Upper lobe of left lung (tissue), 6 donors: ENCODE measurements at regions not wholly inside any gene's neighbourhood (a gene's known extent, or its start where the extent isn't known, plus 50 kb on each side); places are given as distances from the start of the nearest gene placed in this dataset.

Experiments used
- ATAC-seq, 2 donors: fragments of 200-7000 bp; cut with Tn5 transposase; one replicate each; pipeline ENCODE4 v1.9.1; 2022; ENCODE audit warnings: mild to moderate bottlenecking in 2 of 2, moderate library complexity in 2 of 2; ENCODE audit not compliant: low FRiP score in 2 of 2
- DNase-seq, 2 donors: peaks; one replicate each; pipeline ENCODE4 v3.0.0-alpha.2; 2019 to 2020
- H3K27ac ChIP-seq, 4 donors: fragments of 200-600 bp; sonication (generic); one replicate each; pipeline ENCODE4 v1.5.1; 2016 to 2019
- H3K27me3 ChIP-seq, 4 donors: fragments of 200-600 bp; sonication (generic); one replicate each; pipeline ENCODE4 v1.5.1; 2017 to 2019
- H3K36me3 ChIP-seq, 4 donors: fragments of 200-600 bp; sonication (generic); one replicate each; pipeline ENCODE4 v1.5.1; 2016 to 2019
- H3K4me1 ChIP-seq, 4 donors: fragments of 200-600 bp; sonication (generic); one replicate each; pipeline ENCODE4 v1.5.1; 2018 to 2019
- H3K4me3 ChIP-seq, 4 donors: fragments of 200-600 bp; sonication (generic); one replicate each; pipeline ENCODE4 v1.5.1; 2017 to 2019; ENCODE audit warnings: mild to moderate bottlenecking in 2 of 4, moderate library complexity in 1 of 4
- H3K9me3 ChIP-seq, 4 donors: fragments of 200-600 bp; sonication (generic); one replicate each; pipeline ENCODE4 v1.5.1; 2018 to 2019
- EP300 ChIP-seq, 4 donors: sonication (generic); formaldehyde crosslinking; IDR thresholded peaks; one replicate each; pipeline ENCODE4 v1.5.1; 2017; ENCODE audit warnings: antibody characterized with exemption in 4 of 4, control low read depth in 2 of 4
- POLR2A ChIP-seq, 4 donors: fragments of 450-650 bp; IDR thresholded peaks; one replicate each; pipeline ENCODE4 v1.5.1; 2016 to 2017; ENCODE audit warnings: antibody characterized with exemption in 4 of 4, mild to moderate bottlenecking in 2 of 4
- POLR2AphosphoS5 ChIP-seq, 2 donors: sonication (generic); formaldehyde crosslinking; IDR thresholded peaks; one replicate each; pipeline ENCODE4 v1.5.1; 2017; ENCODE audit warnings: antibody characterized with exemption in 2 of 2
- WGBS, 2 donors: methylation state at CpG; one replicate each; pipeline ENCODE4 v1.1.5; 2017 to 2018; 5-methylcytosine and 5-hydroxymethylcytosine counted together
- TF ChIP-seq, protein P1 (sequence below), 6 experiments: fragments of 450-650 bp in 4 of 6; fragments of 200-600 bp in 2 of 6; sonication (generic) in 2 of 6; IDR thresholded peaks; one replicate each; pipeline ENCODE4 v1.5.1; 2016 to 2019; ENCODE audit warnings: antibody characterized with exemption in 6 of 6
- donor health status: DM: no; HTN: no; CAD: no; lungs with moderate emphysema.
- donor health status: DM: no; HTN: yes; CAD: no; lungs with severe emphysema.

DNA sequence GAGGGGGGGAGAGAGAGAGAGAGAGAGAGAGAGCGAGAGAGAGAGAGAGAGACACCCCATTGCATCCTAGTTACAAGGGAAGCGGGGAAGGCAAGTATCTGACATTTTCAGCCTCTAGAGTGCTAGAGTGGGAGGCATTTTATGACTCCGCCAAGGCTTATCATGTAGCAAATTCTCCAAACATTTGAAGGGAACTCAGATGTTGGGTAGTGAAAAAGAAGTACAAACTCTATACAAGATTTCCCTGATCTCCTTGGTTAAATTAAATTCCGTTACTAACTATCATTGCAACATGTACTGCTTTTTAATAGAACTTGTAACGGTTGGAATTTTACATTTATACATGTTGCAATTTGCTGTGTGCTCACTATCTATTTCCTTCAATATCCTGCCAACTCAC lies 83.4 kb upstream of the FAM3C start:
- WGBS, 2 donors = 53 to 62% methylated on average over 4 to 5 of the region's 5 CpGs
- ATAC-seq (no peak), DNase-seq (no peak)

DNA sequence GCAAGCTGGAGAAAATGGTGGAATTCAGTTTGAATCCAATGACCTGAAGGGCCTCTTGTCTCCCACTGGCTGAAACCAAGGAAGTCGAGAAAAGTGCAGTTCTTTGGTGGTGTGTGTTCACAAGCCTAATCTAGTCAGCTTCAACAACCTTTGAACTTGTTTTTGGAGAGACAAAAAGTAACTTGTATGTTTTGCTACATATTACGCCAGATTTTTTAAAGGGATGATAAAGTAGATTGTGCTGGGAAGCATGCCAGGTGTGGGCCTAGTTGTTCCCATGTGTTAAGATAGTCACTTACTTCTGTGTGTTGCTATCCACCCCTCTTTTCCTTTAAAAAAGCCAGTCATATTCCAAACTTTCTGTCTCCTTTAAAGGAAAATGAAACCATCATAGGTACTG lies 79.7 kb upstream of the FAM3C start:
- H3K36me3 ChIP-seq = no peaks in the 10 kb centered on the region
- ATAC-seq (no peak), DNase-seq (no peak)
- H3K27ac ChIP-seq = no peak overlapping the region
- TF ChIP-seq POLR2A (IDR thresholded peaks at IDR 0.05) = no peak
- TF ChIP-seq, protein P1, sequence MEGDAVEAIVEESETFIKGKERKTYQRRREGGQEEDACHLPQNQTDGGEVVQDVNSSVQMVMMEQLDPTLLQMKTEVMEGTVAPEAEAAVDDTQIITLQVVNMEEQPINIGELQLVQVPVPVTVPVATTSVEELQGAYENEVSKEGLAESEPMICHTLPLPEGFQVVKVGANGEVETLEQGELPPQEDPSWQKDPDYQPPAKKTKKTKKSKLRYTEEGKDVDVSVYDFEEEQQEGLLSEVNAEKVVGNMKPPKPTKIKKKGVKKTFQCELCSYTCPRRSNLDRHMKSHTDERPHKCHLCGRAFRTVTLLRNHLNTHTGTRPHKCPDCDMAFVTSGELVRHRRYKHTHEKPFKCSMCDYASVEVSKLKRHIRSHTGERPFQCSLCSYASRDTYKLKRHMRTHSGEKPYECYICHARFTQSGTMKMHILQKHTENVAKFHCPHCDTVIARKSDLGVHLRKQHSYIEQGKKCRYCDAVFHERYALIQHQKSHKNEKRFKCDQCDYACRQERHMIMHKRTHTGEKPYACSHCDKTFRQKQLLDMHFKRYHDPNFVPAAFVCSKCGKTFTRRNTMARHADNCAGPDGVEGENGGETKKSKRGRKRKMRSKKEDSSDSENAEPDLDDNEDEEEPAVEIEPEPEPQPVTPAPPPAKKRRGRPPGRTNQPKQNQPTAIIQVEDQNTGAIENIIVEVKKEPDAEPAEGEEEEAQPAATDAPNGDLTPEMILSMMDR (IDR thresholded peaks at IDR 0.05) = no peak
- TF ChIP-seq EP300 (IDR thresholded peaks at IDR 0.05) = no peak
- no peak for TF ChIP-seq POLR2AphosphoS5 (IDR thresholded peaks at IDR 0.05)
- H3K4me1 ChIP-seq = no peaks in the 10 kb centered on the region
- 68 to 76% methylated on average over 2 of the region's 2 CpGs for WGBS, 2 donors
- no peak overlapping the region for H3K4me3 ChIP-seq
- no peaks in the 10 kb centered on the region for H3K9me3 ChIP-seq
- H3K27me3 ChIP-seq = no peaks in the 10 kb centered on the region

More for the DNA sequence above, 83.4 kb upstream of the FAM3C start:
- no peaks in the 10 kb centered on the region for H3K27me3 ChIP-seq
- no peaks in the 10 kb centered on the region for H3K4me1 ChIP-seq
- TF ChIP-seq POLR2A (IDR thresholded peaks at IDR 0.05) = no peak
- no peak for TF ChIP-seq EP300 (IDR thresholded peaks at IDR 0.05)
- TF ChIP-seq, protein P1 (IDR thresholded peaks at IDR 0.05) = no peak
- TF ChIP-seq POLR2AphosphoS5 (IDR thresholded peaks at IDR 0.05) = no peak
- no peak overlapping the region for H3K27ac ChIP-seq
- no peak overlapping the region for H3K4me3 ChIP-seq
- no peaks in the 10 kb centered on the region for H3K36me3 ChIP-seq
- H3K9me3 ChIP-seq = no peaks in the 10 kb centered on the region

DNA sequence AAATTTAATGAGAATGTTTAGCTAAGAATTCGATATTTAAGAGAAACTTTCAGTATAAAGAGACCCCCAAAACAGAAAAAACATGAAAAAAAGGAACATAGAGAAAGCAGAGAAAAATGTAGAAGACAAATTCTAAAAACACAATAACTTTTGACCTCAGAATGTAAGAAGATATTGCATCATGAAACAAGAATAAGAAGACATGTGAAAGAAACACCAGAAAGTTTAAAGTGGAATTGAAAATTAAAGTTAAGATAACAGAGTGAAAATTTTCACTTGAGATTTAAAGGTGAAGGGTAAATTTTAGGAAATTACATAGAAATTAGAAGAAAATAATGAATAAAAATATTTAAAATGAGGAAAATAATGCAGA lies 78.2 kb upstream of the FAM3C start:
- no peak overlapping the region for H3K27ac ChIP-seq
- 70 to 87% methylated on average over 1 of the region's 1 CpG for WGBS, 2 donors
- H3K4me3 ChIP-seq = no peak overlapping the region
- H3K36me3 ChIP-seq = no peaks in the 10 kb centered on the region
- DNase-seq (no peak), ATAC-seq (no peak)
- no peaks in the 10 kb centered on the region for H3K27me3 ChIP-seq
- TF ChIP-seq POLR2A (IDR thresholded peaks at IDR 0.05) (no peak), POLR2AphosphoS5 (IDR thresholded peaks at IDR 0.05) (no peak), EP300 (IDR thresholded peaks at IDR 0.05) (no peak)
- TF ChIP-seq, protein P1 (IDR thresholded peaks at IDR 0.05) = no peak
- H3K9me3 ChIP-seq = no peaks in the 10 kb centered on the region
- H3K4me1 ChIP-seq = no peaks in the 10 kb centered on the region

DNA sequence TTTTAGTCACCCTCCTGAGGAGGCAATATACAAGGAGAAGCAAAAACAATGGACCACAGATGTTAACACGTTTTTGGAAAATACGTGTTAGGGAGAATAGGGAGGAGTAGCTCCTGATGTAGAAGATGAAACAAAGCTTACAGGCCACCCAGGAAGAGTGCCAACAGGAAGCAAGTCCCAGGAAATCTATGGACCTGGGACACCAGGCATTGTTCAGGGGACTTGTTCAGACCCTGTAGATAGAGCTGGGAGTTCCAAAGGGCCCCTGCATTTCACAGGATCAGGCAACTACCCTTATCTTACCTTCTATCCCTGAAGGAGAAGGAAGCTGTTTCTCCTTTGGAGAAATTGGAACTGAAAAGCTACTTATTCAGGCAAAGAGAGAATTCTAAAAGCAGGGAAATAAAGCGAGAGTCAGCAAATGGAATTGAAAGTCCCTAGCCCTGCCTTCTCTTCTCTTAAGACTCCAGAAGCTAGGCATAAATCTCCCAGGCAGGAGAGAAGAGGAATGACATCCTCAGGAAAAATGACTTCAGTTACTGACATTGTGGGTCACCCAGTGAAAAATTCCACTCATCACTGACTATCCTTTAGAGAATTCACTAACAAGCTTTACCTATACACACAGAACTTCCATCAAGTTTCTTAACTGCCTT lies 77.7 kb upstream of the FAM3C start:
- no peak for ATAC-seq
- Histone ChIP-seq H3K4me1 (no peaks in the 10 kb centered on the region), H3K36me3 (no peaks in the 10 kb centered on the region), H3K9me3 (no peaks in the 10 kb centered on the region), H3K4me3 (no peak overlapping the region), H3K27ac (no peak overlapping the region), H3K27me3 (no peaks in the 10 kb centered on the region)
- DNase-seq = no peak
- TF ChIP-seq POLR2AphosphoS5 (IDR thresholded peaks at IDR 0.05) = no peak
- TF ChIP-seq EP300 (IDR thresholded peaks at IDR 0.05) = no peak
- no peak for TF ChIP-seq POLR2A (IDR thresholded peaks at IDR 0.05)
- TF ChIP-seq, protein P1 (IDR thresholded peaks at IDR 0.05) = no peak
- WGBS, 2 donors = 60 to 81% methylated on average over 3 of the region's 3 CpGs

DNA sequence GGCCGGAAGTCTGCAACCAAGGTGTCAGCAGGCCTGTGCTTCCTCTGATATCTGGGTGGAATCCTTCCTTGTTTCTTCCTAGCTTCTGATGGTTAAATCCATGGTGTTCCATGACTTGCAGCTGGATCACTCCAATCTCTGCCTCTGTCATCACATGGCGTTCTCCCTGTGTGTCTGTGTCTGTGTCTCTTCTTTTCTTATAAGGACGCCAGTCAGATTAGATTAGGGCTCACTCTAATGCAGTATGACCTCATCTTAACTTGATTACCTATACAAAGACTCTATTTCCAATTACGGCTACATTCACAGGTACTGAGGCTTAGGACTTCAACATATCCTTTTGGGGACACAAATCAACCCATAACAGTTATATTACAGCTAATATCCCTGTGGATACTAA lies 70.3 kb upstream of the FAM3C start:
- Histone ChIP-seq H3K9me3 (no peaks in the 10 kb centered on the region), H3K27ac (no peak overlapping the region), H3K36me3 (no peaks in the 10 kb centered on the region), H3K27me3 (no peaks in the 10 kb centered on the region), H3K4me1 (no peaks in the 10 kb centered on the region), H3K4me3 (no peak overlapping the region)
- ATAC-seq (no peak), DNase-seq (no peak)
- WGBS, 2 donors = 88 to 95% methylated on average over 4 of the region's 4 CpGs
- TF ChIP-seq, protein P1 (IDR thresholded peaks at IDR 0.05) = no peak
- no peak for TF ChIP-seq POLR2AphosphoS5 (IDR thresholded peaks at IDR 0.05)
- TF ChIP-seq POLR2A (IDR thresholded peaks at IDR 0.05) = no peak
- no peak for TF ChIP-seq EP300 (IDR thresholded peaks at IDR 0.05)
